ENCODE measurements at regions not wholly inside any gene's neighbourhood (a gene's known extent, or its start where the extent isn't known, plus 50 kb on each side); places are given as distances from the start of the nearest gene placed in this dataset.
A peak's percentile ranks its signal among the peaks of the same experiment; 100 is the strongest.

GRCh38 chr5:158611581-158611980 is 488.1 kb downstream of the EBF1 start:
- Histone ChIP-seq H3K4me1 (peaks cover 0 to 21% (median 4%) of the 10 kb centered on the region in 10 experiments; a peak in 10 of 20 replicates), H3K4me3 (no peak overlapping the region), H3K27ac (no peak overlapping the region), H3K9me3 (replicated peaks in 1 of 11) (peaks cover 21 to 84% (median 65%) of the 10 kb centered on the region in 11 experiments), H3K27me3 (no peaks in the 10 kb centered on the region), H3K36me3 (no peaks in the 10 kb centered on the region), H4K20me1 (no peaks in the 10 kb centered on the region), H3K4me2 (no peak overlapping the region), H3K9ac (no peak overlapping the region)
- no peak for TF ChIP-seq Cebpa-rat (IDR thresholded peaks at IDR 0.05)

DNA sequence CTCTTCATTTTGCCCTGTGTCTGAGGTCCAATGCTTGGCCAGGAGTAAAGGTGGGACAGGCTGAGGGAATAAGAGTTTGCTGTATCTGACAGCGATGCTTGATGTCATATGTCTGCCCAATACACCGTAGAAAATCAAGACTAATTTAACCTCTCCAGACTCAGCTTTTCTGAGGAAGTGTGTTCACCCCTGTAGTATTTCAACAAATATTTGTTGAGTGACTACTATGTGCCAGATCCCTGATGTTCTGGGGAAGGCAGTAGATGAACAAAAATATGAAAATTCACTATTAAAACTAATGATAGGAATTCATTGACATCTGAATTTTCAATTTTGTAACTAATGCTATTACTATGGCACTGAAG is 489.7 kb downstream of the EBF1 start:
- no peaks in the 10 kb centered on the region for H3K36me3 ChIP-seq
- H3K4me1 ChIP-seq = peaks cover 0 to 9% (median 0%) of the 10 kb centered on the region in 10 experiments; a peak in 6 of 20 replicates
- TF ChIP-seq Cebpa-rat (IDR thresholded peaks at IDR 0.05) = no peak
- no peak overlapping the region for H3K27ac ChIP-seq
- no peaks in the 10 kb centered on the region for H3K27me3 ChIP-seq
- no peaks in the 10 kb centered on the region for H4K20me1 ChIP-seq
- no peak overlapping the region for H3K4me3 ChIP-seq
- peak overlapping the region in 1 of 11 experiments; percentile 45; a peak in 1 of 22 replicates for H3K4me2 ChIP-seq
- no peak overlapping the region for H3K9ac ChIP-seq
- peaks cover 21 to 84% (median 65%) of the 10 kb centered on the region in 11 experiments for H3K9me3 ChIP-seq (replicated peaks in 1 of 11)

DNA sequence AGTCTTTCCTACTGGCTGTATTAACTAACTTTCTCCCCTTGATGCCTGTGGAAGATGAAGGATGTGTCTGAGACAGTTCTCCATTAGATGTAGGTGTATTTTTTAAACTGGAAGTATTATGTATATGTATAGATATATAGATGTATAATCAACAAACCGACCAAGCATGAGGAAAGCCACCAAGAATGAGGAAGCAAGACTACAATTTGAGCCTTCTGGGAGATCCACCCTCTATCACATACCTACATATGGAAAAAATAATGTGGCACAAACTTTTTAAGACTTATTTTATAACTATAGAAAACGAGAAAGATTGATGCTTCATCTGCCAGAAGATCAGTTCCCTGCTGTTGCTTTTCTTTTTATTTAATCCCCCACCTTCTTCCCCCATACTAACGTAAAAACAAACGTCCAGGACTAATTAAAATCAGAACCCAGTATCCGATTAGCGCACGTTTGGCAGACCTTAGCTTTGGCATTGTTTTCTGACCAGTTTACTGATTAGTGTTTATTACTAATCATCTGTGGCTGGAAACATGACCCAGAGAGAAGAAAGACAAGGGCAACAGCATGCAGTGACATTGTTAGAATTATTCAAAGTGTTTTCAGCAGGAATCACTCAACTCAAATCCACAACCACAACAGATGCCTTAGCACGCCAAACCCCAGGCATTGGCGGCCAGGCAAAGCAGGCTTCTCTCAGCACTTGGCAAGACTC is 490.2 kb downstream of the EBF1 start:
- Histone ChIP-seq H3K4me1 (peaks cover 0 to 9% (median 0%) of the 10 kb centered on the region in 10 experiments; a peak in 4 of 20 replicates), H3K4me3 (no peak overlapping the region), H3K27me3 (no peaks in the 10 kb centered on the region), H3K4me2 (peak overlapping the region in 1 of 11 experiments; percentile 45; a peak in 3 of 22 replicates), H3K9me3 (replicated peaks in 1 of 11) (peaks cover 24 to 84% (median 64%) of the 10 kb centered on the region in 11 experiments; a peak in 21 of 22 replicates), H3K27ac (no peak overlapping the region), H3K9ac (no peak overlapping the region), H4K20me1 (no peaks in the 10 kb centered on the region), H3K36me3 (no peaks in the 10 kb centered on the region)
- no peak for TF ChIP-seq Cebpa-rat (IDR thresholded peaks at IDR 0.05)

DNA sequence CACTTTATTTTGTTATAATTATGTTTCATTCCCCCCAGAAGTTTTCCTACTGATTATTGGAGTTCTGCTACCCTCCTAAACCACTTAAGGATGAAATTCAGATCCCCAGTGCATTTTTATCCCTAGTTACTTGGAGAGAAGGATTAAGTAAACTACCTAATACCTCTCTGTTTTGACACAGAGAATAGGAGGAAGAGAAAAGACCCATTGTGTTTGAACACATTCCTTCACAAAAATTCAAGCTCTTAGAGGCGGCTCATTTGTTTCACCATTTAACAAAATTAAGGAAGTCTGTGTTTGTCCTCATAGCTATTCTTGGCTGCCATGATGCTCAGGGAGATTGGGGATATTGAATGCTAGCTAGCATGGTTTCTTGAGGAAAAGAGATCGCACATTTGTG is 492.6 kb downstream of the EBF1 start:
- H3K4me3 ChIP-seq = no peak overlapping the region
- no peak for TF ChIP-seq Cebpa-rat (IDR thresholded peaks at IDR 0.05)
- H3K9me3 ChIP-seq (replicated peaks in 1 of 11) = peaks cover 26 to 85% (median 66%) of the 10 kb centered on the region in 11 experiments

GRCh38 chr5:158606233-158606632 is 493.5 kb downstream of the EBF1 start:
- Histone ChIP-seq H4K20me1 (no peaks in the 10 kb centered on the region), H3K27ac (no peak overlapping the region), H3K9me3 (replicated peaks in 1 of 11) (peaks cover 19 to 85% (median 67%) of the 10 kb centered on the region in 11 experiments), H3K4me2 (0 out of 22 replicates have a peak overlapping the region, but pooled peaks of 1 of the 11 experiments have one; percentile 4), H3K36me3 (no peaks in the 10 kb centered on the region), H3K4me3 (no peak overlapping the region), H3K9ac (no peak overlapping the region), H3K4me1 (peaks cover 0 to 15% (median 2%) of the 10 kb centered on the region in 10 experiments; a peak in 7 of 20 replicates), H3K27me3 (no peaks in the 10 kb centered on the region)
- TF ChIP-seq Cebpa-rat (IDR thresholded peaks at IDR 0.05) = no peak

More for the DNA sequence above, 492.6 kb downstream of the EBF1 start:
- Histone ChIP-seq H3K27ac (no peak overlapping the region), H3K9ac (no peak overlapping the region), H3K27me3 (no peaks in the 10 kb centered on the region), H3K36me3 (no peaks in the 10 kb centered on the region), H4K20me1 (no peaks in the 10 kb centered on the region), H3K4me1 (peaks cover 0 to 15% (median 2%) of the 10 kb centered on the region in 10 experiments; a peak in 7 of 20 replicates), H3K4me2 (no peak overlapping the region)

- TF ChIP-seq Cebpa-rat (IDR thresholded peaks at IDR 0.05) = no peak
- Histone ChIP-seq H3K4me3 (no peak overlapping the region), H3K27ac (no peak overlapping the region), H3K9me3 (replicated peaks in 1 of 11) (peaks cover 17 to 94% (median 84%) of the 10 kb centered on the region in 11 experiments), H3K4me2 (no peak overlapping the region), H3K36me3 (0 out of 22 replicates have a peak, but pooled peaks cover 0 to 1% (median 0%) of the 10 kb centered on the region in 11 experiments), H3K4me1 (peaks cover 0 to 20% (median 3%) of the 10 kb centered on the region in 10 experiments; a peak in 6 of 20 replicates), H3K9ac (no peak overlapping the region), H4K20me1 (no peaks in the 10 kb centered on the region), H3K27me3 (no peaks in the 10 kb centered on the region)
Observed at GRCh38 chr5:158602981-158603380, 496.7 kb downstream of the EBF1 start.

GRCh38 chr5:158601118-158601517 is 498.6 kb downstream of the EBF1 start:
- Histone ChIP-seq H3K36me3 (peaks cover 0 to 6% (median 0%) of the 10 kb centered on the region in 11 experiments; a peak in 4 of 22 replicates), H3K4me1 (peaks cover 0 to 20% (median 3%) of the 10 kb centered on the region in 10 experiments; a peak in 6 of 20 replicates), H3K27ac (no peak overlapping the region), H4K20me1 (no peaks in the 10 kb centered on the region), H3K9ac (no peak overlapping the region), H3K27me3 (no peaks in the 10 kb centered on the region), H3K4me2 (no peak overlapping the region), H3K9me3 (replicated peaks in 1 of 11) (peaks cover 20 to 94% (median 87%) of the 10 kb centered on the region in 11 experiments), H3K4me3 (no peak overlapping the region)
- TF ChIP-seq Cebpa-rat (IDR thresholded peaks at IDR 0.05) = no peak

- Histone ChIP-seq H4K20me1 (no peaks in the 10 kb centered on the region), H3K9ac (no peak overlapping the region), H3K27me3 (no peaks in the 10 kb centered on the region), H3K4me2 (no peak overlapping the region), H3K9me3 (replicated peaks in 1 of 11) (peaks cover 20 to 94% (median 87%) of the 10 kb centered on the region in 11 experiments), H3K36me3 (peaks cover 0 to 6% (median 0%) of the 10 kb centered on the region in 11 experiments; a peak in 4 of 22 replicates), H3K4me1 (peaks cover 0 to 20% (median 3%) of the 10 kb centered on the region in 10 experiments; a peak in 6 of 20 replicates), H3K4me3 (no peak overlapping the region), H3K27ac (no peak overlapping the region)
- no peak for TF ChIP-seq Cebpa-rat (IDR thresholded peaks at IDR 0.05)
Observed at GRCh38 chr5:158600679-158601078, 499.0 kb downstream of the EBF1 start.

- Histone ChIP-seq H3K4me3 (no peak overlapping the region), H3K9ac (no peak overlapping the region), H3K9me3 (replicated peaks in 1 of 11) (peaks cover 15 to 94% (median 89%) of the 10 kb centered on the region in 11 experiments)
Observed at GRCh38 chr5:158599157-158599556, 500.6 kb downstream of the EBF1 start.

More at GRCh38 chr5:158599157-158599556, 500.6 kb downstream of the EBF1 start:
- no peaks in the 10 kb centered on the region for H3K27me3 ChIP-seq
- H3K4me1 ChIP-seq = peaks cover 0 to 16% (median 3%) of the 10 kb centered on the region in 10 experiments; a peak in 6 of 20 replicates
- TF ChIP-seq Cebpa-rat (IDR thresholded peaks at IDR 0.05) = no peak
- peak overlapping the region in 3 of 11 experiments; percentile 2 to 14 (median 6); a peak in 3 of 22 replicates for H3K4me2 ChIP-seq
- peak overlapping the region in 1 of 11 experiments; percentile 1; a peak in 1 of 22 replicates for H3K27ac ChIP-seq
- H3K36me3 ChIP-seq = peaks cover 0 to 6% (median 0%) of the 10 kb centered on the region in 11 experiments; a peak in 4 of 22 replicates
- no peaks in the 10 kb centered on the region for H4K20me1 ChIP-seq
